Hepatocyte (in vitro differentiated cells): ENCODE measurements at regions not wholly inside any gene's neighbourhood (a gene's known extent, or its start where the extent isn't known, plus 50 kb on each side); places are given as distances from the start of the nearest gene placed in this dataset.

Source experiments
- DNase-seq: peaks from one replicate; pipeline ENCODE4 v3.0.0-alpha.2; 2016; ENCODE audit warnings: low spot score
- H2AFZ ChIP-seq: fragments of 200-600 bp; sonication (generic); 2 replicates; pipeline ENCODE4 v1.6.0; 2016; ENCODE audit warnings: antibody characterized with exemption, mild to moderate bottlenecking
- H3K27ac ChIP-seq: fragments of 200-600 bp; sonication (generic); 2 replicates; pipeline ENCODE4 v1.5.1; 2016; ENCODE audit warnings: mild to moderate bottlenecking
- H3K27me3 ChIP-seq: fragments of 200-600 bp; sonication (generic); 2 replicates; pipeline ENCODE4 v1.6.1; 2016
- H3K36me3 ChIP-seq: fragments of 200-600 bp; sonication (generic); replicated peaks from 2 replicates; pipeline ENCODE4 v1.5.1; 2016; ENCODE audit warnings: low read depth; ENCODE audit not compliant: insufficient read depth
- H3K4me1 ChIP-seq: fragments of 200-600 bp; sonication (generic); 2 replicates; pipeline ENCODE4 v1.5.1; 2016; ENCODE audit warnings: mild to moderate bottlenecking, moderate library complexity; ENCODE audit not compliant: insufficient read depth
- H3K4me2 ChIP-seq: fragments of 200-600 bp; sonication (generic); 2 replicates; pipeline ENCODE4 v1.6.0; 2016
- H3K4me3 ChIP-seq: fragments of 200-600 bp; sonication (generic); 2 replicates; pipeline ENCODE4 v1.5.1; 2016; ENCODE audit warnings: mild to moderate bottlenecking
- H3K79me2 ChIP-seq: fragments of 200-600 bp; sonication (generic); 2 replicates; pipeline ENCODE4 v1.6.0; 2017; ENCODE audit warnings: mild to moderate bottlenecking
- H3K9me2 ChIP-seq: fragments of 200-600 bp; sonication (generic); replicated peaks from 2 replicates; pipeline ENCODE4 v1.6.0; 2017; ENCODE audit warnings: mild to moderate bottlenecking; ENCODE audit not compliant: insufficient read depth
- H3K9me3 ChIP-seq: fragments of 200-600 bp; sonication (generic); 2 replicates; pipeline ENCODE4 v1.5.1; 2016; ENCODE audit warnings: low read depth, mild to moderate bottlenecking
- H4K20me1 ChIP-seq: fragments of 200-600 bp; sonication (generic); 2 replicates; pipeline ENCODE4 v1.6.0; 2016; ENCODE audit warnings: mild to moderate bottlenecking; ENCODE audit not compliant: insufficient read depth, poor library complexity, severe bottlenecking
- EZH2 ChIP-seq: fragments of 200-600 bp; sonication (generic); IDR thresholded peaks from 2 replicates; pipeline ENCODE4 v1.6.1; 2016; ENCODE audit warnings: antibody characterized with exemption, mild to moderate bottlenecking, borderline replicate concordance
- EZH2phosphoT487 ChIP-seq: fragments of 200-600 bp; sonication (generic); IDR thresholded peaks from one replicate; pipeline ENCODE4 v1.6.1; 2018; ENCODE audit warnings: antibody characterized with exemption, mild to moderate bottlenecking, low read depth, moderate library complexity; ENCODE audit not compliant: unreplicated experiment, severe bottlenecking
- WGBS: methylation state at CpG from one replicate; pipeline ENCODE4 v1.1.6; 2016; ENCODE audit warnings: low lambda C conversion rate; ENCODE audit errors: missing lambda C conversion rate; 5-methylcytosine and 5-hydroxymethylcytosine counted together
- TF ChIP-seq, protein P1 (sequence below): fragments of 200-600 bp; sonication (generic); IDR thresholded peaks from 2 replicates; pipeline ENCODE4 v1.5.1; 2016; ENCODE audit warnings: antibody characterized with exemption, mild to moderate bottlenecking; ENCODE audit not compliant: poor library complexity

DNA sequence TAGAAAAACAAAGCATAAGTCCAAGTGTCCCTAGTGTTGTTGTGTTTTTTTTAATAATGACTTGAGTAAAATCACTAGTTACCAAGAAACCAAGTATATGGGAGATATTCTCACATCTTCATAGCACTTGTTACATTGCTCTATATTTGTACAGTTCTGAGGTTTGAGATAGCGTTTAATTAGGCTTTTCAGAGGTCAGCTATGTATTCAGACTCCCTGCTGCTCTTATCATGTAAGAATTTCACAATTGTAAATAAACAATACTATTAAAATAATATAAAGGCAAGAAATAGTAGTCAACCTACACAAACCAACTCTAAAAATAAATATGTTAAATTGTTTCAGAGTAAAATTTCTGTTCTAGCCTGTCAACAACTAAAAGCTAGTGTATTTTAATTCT is 761.9 kb upstream of the FAM174A start:
- 56% methylated on average over 1 of the region's 1 CpG for WGBS
- Histone ChIP-seq H3K79me2 (no peaks in the 10 kb centered on the region), H3K9me2 (no peaks in the 10 kb centered on the region), H3K4me1 (no peaks in the 10 kb centered on the region), H3K27ac (no peak overlapping the region), H3K4me3 (no peak overlapping the region), H3K27me3 (no peaks in the 10 kb centered on the region), H3K9me3 (no peaks in the 10 kb centered on the region), H3K4me2 (no peak overlapping the region), H2AFZ (no peak overlapping the region), H3K36me3 (no peaks in the 10 kb centered on the region), H4K20me1 (no peaks in the 10 kb centered on the region)
- TF ChIP-seq, protein P1, sequence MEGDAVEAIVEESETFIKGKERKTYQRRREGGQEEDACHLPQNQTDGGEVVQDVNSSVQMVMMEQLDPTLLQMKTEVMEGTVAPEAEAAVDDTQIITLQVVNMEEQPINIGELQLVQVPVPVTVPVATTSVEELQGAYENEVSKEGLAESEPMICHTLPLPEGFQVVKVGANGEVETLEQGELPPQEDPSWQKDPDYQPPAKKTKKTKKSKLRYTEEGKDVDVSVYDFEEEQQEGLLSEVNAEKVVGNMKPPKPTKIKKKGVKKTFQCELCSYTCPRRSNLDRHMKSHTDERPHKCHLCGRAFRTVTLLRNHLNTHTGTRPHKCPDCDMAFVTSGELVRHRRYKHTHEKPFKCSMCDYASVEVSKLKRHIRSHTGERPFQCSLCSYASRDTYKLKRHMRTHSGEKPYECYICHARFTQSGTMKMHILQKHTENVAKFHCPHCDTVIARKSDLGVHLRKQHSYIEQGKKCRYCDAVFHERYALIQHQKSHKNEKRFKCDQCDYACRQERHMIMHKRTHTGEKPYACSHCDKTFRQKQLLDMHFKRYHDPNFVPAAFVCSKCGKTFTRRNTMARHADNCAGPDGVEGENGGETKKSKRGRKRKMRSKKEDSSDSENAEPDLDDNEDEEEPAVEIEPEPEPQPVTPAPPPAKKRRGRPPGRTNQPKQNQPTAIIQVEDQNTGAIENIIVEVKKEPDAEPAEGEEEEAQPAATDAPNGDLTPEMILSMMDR, result no peak
- TF ChIP-seq EZH2phosphoT487 (no peak), EZH2 (no peak)
- DNase-seq, result no peak

DNA sequence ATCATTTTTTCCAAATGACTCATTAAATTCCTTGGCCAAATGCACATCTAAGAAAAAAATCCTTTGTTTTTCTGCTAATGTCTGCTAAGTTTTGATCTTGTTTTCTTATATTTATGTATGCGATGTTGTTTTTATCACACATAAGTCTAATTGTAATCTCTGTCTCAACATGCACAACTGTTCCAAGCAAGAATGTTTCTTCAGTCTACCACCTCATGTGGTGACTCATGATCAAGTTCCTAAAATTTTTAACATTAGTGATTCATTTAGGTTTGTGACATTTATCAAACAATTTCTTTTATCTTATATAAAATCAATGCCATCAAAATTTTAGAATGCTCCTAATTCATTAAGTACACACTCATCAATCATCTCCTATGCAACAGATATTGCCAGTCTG is 763.9 kb upstream of the FAM174A start:
- no peaks in the 10 kb centered on the region for H3K79me2 ChIP-seq
- no peak overlapping the region for H2AFZ ChIP-seq
- H3K4me1 ChIP-seq, result no peaks in the 10 kb centered on the region
- no peak for DNase-seq
- no peaks in the 10 kb centered on the region for H3K36me3 ChIP-seq
- no peaks in the 10 kb centered on the region for H4K20me1 ChIP-seq
- no peaks in the 10 kb centered on the region for H3K9me2 ChIP-seq
- H3K27me3 ChIP-seq, result no peaks in the 10 kb centered on the region
- H3K27ac ChIP-seq, result no peak overlapping the region
- no peak overlapping the region for H3K4me3 ChIP-seq
- no peak for TF ChIP-seq EZH2
- TF ChIP-seq EZH2phosphoT487, result no peak
- TF ChIP-seq, protein P1, result no peak
- H3K4me2 ChIP-seq, result no peak overlapping the region
- H3K9me3 ChIP-seq, result no peaks in the 10 kb centered on the region
- 96% methylated on average over 1 of the region's 1 CpG for WGBS

DNA sequence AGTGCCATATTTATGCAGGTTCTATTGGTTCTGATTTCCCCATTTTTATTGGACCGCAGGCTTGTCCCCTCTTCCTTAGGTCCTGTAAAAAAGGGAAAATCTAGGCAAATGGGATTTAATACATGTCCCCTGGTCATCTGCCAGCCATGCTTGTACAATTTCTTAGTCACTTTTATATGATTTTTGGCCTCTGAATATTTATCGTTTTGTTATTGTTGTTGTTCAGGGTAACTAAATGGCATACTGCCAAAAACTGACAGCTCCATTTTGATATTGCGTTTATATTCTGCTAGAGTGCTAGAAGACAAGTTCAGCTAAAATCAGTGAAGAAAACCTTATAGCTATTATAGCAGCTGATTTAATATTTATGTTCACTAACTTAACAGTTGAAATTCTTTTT is 770.2 kb upstream of the FAM174A start:
- WGBS, result 94% methylated on average over 3 of the region's 3 CpGs
- Histone ChIP-seq H3K4me3 (no peak overlapping the region), H3K9me2 (no peaks in the 10 kb centered on the region), H2AFZ (no peak overlapping the region), H3K4me1 (no peaks in the 10 kb centered on the region), H3K9me3 (no peaks in the 10 kb centered on the region), H3K4me2 (no peak overlapping the region), H3K79me2 (no peaks in the 10 kb centered on the region), H3K36me3 (no peaks in the 10 kb centered on the region), H3K27ac (no peak overlapping the region), H3K27me3 (no peaks in the 10 kb centered on the region), H4K20me1 (no peaks in the 10 kb centered on the region)
- DNase-seq, result no peak
- TF ChIP-seq, protein P1, result no peak
- TF ChIP-seq EZH2phosphoT487, result no peak
- no peak for TF ChIP-seq EZH2
